Stimulated activated naive B cell treated with anti-CD40 and anti-IgM and Interleukin-4, amounts not matched to agents 10 μg/mL and 1 μg/mL and 100 μg/mL, for 72 hours (primary cell): ENCODE measurements at regions not wholly inside any gene's neighbourhood (a gene's known extent, or its start where the extent isn't known, plus 50 kb on each side); places are given as distances from the start of the nearest gene placed in this dataset.
A peak's percentile ranks its signal among the peaks of the same experiment; 100 is the strongest.
"Not testable (repeated sequence)": the region's sequence is repeated elsewhere in the genome, so short reads cannot be mapped to it uniquely, and the experiment has no call there.

Source experiments
- ATAC-seq, 2 donors: fragments of 150-1000 bp; cut with Tn5 transposase; replicated peaks; 2 replicates each; pipeline ENCODE4 v1.10.0; 2021; ENCODE audit warnings: moderate library complexity in 1 of 2
- DNase-seq: peaks from one replicate; pipeline ENCODE4 v3.0.0; 2021
- H3K27ac Mint-ChIP-seq: one replicate; pipeline ENCODE4 v1.8.0; 2022; ENCODE audit warnings: mild to moderate bottlenecking, mixed read lengths
- H3K27me3 Mint-ChIP-seq, 2 donors: one replicate each; pipeline ENCODE4 v1.8.0; 2022; ENCODE audit warnings: mixed read lengths in 2 of 2
- H3K36me3 Mint-ChIP-seq, 2 donors: one replicate each; pipeline ENCODE4 v1.8.0; 2022; ENCODE audit warnings: mixed read lengths in 2 of 2, mild to moderate bottlenecking in 1 of 2
- H3K4me1 Mint-ChIP-seq, 2 donors: one replicate each; pipeline ENCODE4 v1.8.0; 2022; ENCODE audit warnings: mixed read lengths in 2 of 2, mild to moderate bottlenecking in 1 of 2
- H3K4me3 Mint-ChIP-seq, 2 donors: one replicate each; pipeline ENCODE4 v1.8.0; 2022; ENCODE audit warnings: mild to moderate bottlenecking in 2 of 2, mixed read lengths in 2 of 2, moderate library complexity in 1 of 2
- H3K9me3 Mint-ChIP-seq, 2 donors: one replicate each; pipeline ENCODE4 v1.8.0; 2022; ENCODE audit warnings: mixed read lengths in 2 of 2, mild to moderate bottlenecking in 1 of 2

DNA sequence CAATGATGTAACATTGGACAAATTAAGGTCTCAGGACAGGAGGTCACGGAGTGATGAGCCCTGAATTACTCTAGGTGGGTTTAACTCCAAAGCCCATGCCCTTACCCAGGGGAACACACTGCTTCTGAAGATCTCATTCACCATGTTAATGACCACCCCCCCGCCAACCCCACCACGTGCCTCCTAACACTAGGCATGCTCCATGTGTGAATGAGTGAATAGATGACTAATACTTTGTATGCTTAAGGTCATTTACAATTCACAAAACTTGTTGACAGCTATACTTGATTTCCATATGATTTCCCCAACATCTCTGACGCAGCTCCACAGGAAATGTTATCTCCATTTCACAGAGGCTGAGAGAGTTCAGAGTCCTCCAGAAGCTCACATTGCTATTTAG is 184.9 kb downstream of the ZNF92 start:
- H3K27me3 Mint-ChIP-seq, H3K4me3 Mint-ChIP-seq, H3K27ac Mint-ChIP-seq, ATAC-seq, H3K36me3 Mint-ChIP-seq, H3K4me1 Mint-ChIP-seq, H3K9me3 Mint-ChIP-seq, DNase-seq: not testable (repeated sequence)

DNA sequence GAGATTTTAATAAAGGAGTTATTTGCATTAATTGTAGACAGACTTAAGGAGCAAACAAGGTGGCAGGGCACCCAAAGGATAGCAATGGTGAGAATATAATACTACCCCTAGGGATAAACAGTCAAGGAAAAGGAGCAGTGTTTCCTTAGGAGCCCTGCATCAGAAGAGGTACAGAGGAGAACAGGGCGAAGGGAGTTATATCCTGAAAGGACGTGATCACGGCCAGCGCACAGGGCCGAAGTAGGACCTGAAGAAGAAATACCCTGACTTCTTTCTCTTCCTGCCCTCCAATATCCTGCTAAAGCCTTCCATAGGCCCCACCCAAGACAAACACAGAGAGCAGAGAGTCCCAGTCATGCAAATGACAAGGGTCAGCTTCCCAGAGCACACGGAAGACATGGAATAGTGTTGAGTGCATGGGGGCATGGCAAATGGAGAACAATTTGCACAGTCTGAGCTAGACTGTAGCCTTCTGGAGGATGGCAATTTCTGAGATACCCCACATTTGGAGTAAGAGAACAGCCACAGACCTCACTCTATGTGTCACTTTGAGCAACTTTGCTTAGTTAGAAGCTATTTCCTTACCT is 188.2 kb downstream of the ZNF92 start:
- H3K36me3 Mint-ChIP-seq, H3K9me3 Mint-ChIP-seq: not testable (repeated sequence)

DNA sequence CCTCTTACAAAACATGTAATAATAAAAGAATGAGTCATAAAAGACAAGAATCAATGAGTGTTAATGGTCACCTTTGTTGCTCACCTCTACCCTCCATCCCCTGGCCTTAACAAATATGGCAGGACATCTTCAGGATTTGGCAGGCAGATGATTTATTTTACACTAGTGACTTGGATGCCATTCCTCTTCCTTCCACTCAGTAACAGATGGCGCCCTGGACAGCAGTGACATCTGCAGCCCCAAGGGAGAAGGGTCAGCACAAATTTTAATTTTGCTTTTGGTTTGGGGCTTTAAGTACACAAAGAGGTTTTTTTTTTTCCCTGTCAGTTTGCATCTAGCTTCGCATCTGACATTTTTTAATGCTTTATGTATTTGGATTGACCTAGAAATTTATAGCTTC is 188.9 kb downstream of the ZNF92 start:
- not testable (repeated sequence) for H3K36me3 Mint-ChIP-seq, H3K9me3 Mint-ChIP-seq, H3K27me3 Mint-ChIP-seq, H3K4me1 Mint-ChIP-seq, H3K4me3 Mint-ChIP-seq, H3K27ac Mint-ChIP-seq
- peak; percentile 80 to 86 for ATAC-seq
- peak; percentile 12 for DNase-seq

More for the DNA sequence above, 188.2 kb downstream of the ZNF92 start:
- H3K27me3 Mint-ChIP-seq, H3K4me3 Mint-ChIP-seq, DNase-seq, ATAC-seq, H3K4me1 Mint-ChIP-seq, H3K27ac Mint-ChIP-seq: not testable (repeated sequence)

DNA sequence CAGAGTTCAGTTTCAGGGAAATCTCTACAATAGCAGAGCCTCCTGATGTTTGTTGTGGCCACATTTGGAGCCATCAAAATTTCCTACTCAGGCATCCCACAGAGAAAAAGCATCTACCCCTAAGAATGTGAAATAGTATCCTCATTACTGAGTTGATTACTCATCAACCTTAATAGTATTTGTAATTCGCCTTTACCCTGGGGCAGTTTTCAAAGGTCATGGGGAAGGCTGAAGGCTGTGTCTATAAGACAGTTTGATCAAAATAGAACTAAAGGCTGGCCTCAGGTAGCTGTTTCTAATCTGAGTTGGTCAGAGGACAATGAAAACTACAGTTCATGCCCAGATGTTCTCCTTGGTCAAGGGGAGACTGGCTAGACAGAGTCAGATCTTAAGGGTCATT is 189.7 kb downstream of the ZNF92 start:
- not testable (repeated sequence) for H3K27ac Mint-ChIP-seq, DNase-seq, ATAC-seq, H3K4me1 Mint-ChIP-seq, H3K9me3 Mint-ChIP-seq, H3K4me3 Mint-ChIP-seq, H3K27me3 Mint-ChIP-seq, H3K36me3 Mint-ChIP-seq

DNA sequence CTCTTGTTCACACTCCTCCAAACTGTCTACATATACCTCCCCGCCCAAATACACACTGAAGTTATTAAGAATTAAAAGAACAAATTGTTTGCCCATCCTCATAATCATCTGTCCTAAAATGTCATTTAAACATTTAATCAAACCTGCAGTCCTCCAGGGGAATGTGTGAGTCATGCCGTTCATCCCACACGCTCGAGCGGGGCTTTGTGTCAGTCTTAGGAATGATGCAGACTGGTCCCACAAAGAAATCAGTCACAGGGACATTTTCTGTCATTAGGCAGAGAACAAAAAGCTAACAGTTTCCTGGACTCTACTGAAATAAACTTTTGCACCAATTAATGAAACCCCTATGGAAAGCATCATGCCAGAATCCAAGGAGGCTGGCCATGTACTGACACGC is 194.6 kb downstream of the ZNF92 start:
- not testable (repeated sequence) for H3K36me3 Mint-ChIP-seq, H3K9me3 Mint-ChIP-seq, H3K4me3 Mint-ChIP-seq

DNA sequence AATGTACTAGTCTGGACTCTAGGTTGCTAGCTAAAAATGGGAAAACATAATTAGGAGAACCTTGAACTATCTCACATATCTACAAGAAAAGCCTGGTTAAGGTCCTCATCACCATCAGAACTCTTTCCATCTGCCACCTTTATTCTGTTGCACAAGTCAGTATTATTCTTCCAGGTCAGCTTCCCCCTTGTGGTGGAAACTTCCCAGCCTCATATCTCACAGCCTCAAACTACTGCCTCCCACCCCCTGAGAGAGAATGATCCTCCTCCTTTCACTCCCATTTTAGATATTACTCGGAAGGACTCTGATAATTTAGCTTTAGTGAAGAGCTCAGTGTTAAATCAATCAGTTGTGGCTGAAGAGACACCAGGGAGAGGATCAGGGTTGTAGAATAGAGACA is 197.3 kb downstream of the ZNF92 start:
- not testable (repeated sequence) for DNase-seq, H3K9me3 Mint-ChIP-seq, H3K36me3 Mint-ChIP-seq, H3K4me1 Mint-ChIP-seq, H3K4me3 Mint-ChIP-seq, ATAC-seq, H3K27me3 Mint-ChIP-seq, H3K27ac Mint-ChIP-seq

More for the DNA sequence above, 194.6 kb downstream of the ZNF92 start:
- not testable (repeated sequence) for DNase-seq, H3K4me1 Mint-ChIP-seq, ATAC-seq, H3K27ac Mint-ChIP-seq, H3K27me3 Mint-ChIP-seq

DNA sequence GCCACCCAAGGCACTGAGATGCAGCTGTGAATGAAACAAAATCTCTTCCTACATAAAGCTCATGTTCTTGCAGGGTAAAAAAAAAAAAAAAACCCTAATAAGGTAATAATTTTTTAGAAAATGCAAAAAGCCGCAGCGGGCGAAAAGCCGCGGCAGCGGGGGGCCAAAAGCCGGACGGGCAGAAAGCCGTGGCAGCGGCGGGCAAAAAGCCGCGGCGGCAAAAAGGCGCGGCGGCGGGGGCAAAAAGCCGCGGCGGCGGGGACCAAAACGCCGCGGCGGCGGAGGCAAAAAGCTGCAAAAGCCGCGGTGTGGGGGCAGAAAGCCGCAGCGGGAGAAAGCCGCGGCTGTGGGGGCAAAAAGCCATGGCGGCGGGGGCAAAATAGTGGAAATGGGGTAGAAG is 198.9 kb downstream of the ZNF92 start:
- H3K4me1 Mint-ChIP-seq, H3K36me3 Mint-ChIP-seq, ATAC-seq, H3K9me3 Mint-ChIP-seq, H3K27me3 Mint-ChIP-seq, H3K27ac Mint-ChIP-seq, DNase-seq: not testable (repeated sequence)
- peak overlapping the region in 1 of 2 donors; percentile 77 for H3K4me3 Mint-ChIP-seq

DNA sequence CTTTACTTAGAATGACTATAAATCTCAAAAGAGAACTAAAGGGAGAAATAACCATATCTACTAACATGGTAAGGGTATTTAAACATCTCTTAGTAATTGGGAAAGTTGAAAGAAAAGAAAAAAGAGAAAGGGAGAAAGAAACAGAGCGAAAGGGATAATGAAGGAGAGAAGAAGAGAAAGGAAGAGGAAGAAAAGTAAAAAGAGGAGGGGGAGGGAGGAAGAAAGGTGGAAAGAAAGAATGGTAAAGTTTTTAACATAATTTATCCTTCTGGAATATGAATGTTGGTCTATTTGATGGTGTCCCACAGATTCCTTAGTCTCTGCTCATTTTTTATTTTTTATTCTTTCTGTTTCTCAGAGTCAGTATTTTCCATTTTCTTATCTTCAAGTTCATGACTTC is 202.7 kb downstream of the ZNF92 start:
- H3K36me3 Mint-ChIP-seq, H3K4me1 Mint-ChIP-seq, DNase-seq, H3K27ac Mint-ChIP-seq, ATAC-seq, H3K4me3 Mint-ChIP-seq, H3K27me3 Mint-ChIP-seq, H3K9me3 Mint-ChIP-seq: not testable (repeated sequence)

DNA sequence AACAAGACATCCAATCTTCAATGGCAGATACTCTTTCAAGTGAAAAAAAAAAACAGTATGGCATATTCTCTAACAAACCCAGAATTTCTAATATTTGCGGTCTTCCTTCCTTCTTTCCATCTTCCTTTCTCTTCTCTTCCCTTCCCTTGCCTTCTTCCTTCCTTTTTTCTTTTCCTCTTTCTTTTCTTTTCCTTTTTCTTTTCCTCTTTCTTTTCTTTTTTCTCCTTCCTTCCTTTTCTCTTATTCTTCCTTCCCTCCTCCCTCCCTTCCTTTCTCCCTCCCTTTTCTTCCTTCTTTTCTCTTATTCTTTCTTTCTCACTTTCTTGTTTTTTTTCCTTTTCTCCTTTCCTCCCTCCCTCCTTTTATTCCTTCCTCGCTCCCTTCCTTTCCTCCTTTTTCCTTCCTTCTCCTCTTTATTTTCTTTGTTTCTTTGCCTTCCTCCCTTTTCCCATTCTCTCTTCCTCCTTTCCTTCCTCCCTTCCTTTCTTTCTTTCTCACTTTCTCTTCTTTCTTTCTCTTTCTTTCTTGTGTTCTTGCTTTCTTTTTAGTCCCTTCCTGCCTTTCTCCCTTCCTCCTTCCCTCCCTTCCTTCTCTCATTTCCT is 209.0 kb downstream of the ZNF92 start:
- not testable (repeated sequence) for H3K27me3 Mint-ChIP-seq, H3K4me1 Mint-ChIP-seq, H3K9me3 Mint-ChIP-seq, H3K27ac Mint-ChIP-seq, ATAC-seq, H3K4me3 Mint-ChIP-seq, DNase-seq, H3K36me3 Mint-ChIP-seq

DNA sequence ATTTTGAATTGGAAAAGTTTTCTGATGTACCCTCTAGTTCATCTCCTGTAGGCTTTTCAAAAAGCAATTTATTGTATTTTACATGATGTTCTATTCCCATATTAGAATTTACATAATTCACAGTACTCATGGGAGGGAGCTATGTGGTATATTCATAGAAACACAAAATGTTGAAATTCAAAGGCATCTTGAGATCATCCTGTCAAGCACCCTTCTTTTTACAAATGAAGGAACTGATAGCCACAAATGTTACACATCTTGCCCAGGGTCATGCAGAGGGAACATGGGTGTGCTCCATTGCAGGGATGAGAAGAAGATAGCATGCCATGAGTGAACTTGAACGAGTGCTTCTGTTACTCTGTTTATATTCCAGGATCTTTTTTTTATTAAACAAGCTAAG is 228.8 kb downstream of the ZNF92 start:
- not testable (repeated sequence) for ATAC-seq, H3K9me3 Mint-ChIP-seq, H3K36me3 Mint-ChIP-seq, H3K27ac Mint-ChIP-seq, H3K4me3 Mint-ChIP-seq, H3K4me1 Mint-ChIP-seq, DNase-seq
- peaks cover 28 to 53% of the 10 kb centered on the region in 2 donors for H3K27me3 Mint-ChIP-seq

DNA sequence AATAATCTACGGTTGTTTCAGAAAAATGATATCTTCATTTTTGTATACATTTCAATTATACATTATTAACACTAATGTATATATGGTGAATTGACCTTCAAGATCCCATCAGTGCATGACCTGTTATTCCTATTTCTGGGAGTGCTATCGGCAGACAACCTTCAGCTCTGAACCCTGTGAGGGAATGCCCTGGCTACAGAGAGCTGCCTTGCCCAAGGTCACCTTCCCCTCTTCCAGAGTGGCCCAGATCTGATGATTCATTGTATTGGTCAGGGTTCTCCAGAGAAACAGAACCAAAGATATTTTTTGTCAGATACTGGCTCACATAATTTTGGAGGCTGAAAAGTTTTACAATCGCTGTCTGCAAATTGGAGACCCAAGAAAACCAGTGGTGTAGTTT is 235.5 kb downstream of the ZNF92 start:
- Mint-ChIP-seq H3K36me3 (no peaks in the 10 kb centered on the region), H3K9me3 (no peaks in the 10 kb centered on the region), H3K27me3 (peaks cover 18 to 40% of the 10 kb centered on the region in 2 donors), H3K4me3 (no peak overlapping the region), H3K4me1 (peaks cover 0 to 6% of the 10 kb centered on the region in 2 donors), H3K27ac (no peak overlapping the region)
- DNase-seq (no peak), ATAC-seq (no peak)

DNA sequence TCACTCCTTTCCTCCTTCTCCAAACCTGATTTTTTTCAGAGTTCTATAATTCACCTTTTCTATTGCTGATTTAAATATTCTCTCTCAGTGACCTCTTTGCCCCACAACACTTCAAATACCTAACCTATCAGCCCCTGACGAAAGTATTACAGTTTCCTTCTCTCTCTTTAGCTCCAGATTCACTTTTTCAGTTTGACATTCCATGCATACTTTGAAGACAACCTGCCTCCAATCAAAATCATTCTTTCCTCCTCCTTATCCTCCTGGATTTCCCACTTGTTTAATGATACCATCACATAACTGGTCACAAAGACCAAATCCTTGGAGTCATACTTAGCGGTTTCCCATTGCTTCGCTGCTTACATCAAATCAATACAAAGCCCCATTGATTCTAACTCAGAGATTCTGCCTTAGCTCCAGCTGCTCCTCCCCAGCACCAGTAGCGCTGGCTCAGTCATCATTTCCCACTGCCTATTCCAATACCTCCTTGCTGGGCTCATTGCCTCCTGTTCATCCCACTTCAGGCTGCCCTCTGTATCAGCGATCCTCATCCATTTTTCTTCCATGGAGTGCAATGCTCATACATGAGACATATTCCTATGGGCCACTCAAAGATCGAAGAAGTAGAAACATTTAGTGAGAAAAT is 240.1 kb downstream of the ZNF92 start:
- H3K4me1 Mint-ChIP-seq, H3K4me3 Mint-ChIP-seq, H3K27ac Mint-ChIP-seq, H3K9me3 Mint-ChIP-seq, H3K36me3 Mint-ChIP-seq, ATAC-seq, DNase-seq: not testable (repeated sequence)
- H3K27me3 Mint-ChIP-seq, result peaks cover 35 to 49% of the 10 kb centered on the region in 2 donors

DNA sequence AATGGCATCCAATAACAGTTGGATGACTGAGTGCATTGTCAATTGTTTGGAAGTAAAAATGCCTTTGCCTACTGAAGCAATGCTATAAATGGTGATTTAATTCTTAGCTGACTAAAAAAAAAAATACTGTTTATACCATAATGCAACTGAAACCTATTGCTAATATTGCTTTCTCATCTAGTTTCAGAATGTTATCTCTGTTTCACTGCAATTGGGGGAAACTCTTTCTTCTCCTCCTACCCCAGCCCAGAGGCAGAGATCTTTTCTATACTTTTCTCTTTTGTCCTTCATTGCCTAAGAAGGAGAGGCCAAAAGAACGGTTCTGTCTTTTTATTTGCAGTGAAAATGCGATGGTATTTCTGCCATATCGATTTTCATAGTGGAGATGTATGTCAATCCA is 242.5 kb downstream of the ZNF92 start:
- not testable (repeated sequence) for H3K4me1 Mint-ChIP-seq, H3K36me3 Mint-ChIP-seq, H3K9me3 Mint-ChIP-seq, H3K4me3 Mint-ChIP-seq, ATAC-seq, DNase-seq, H3K27ac Mint-ChIP-seq
- peaks cover 32 to 44% of the 10 kb centered on the region in 2 donors for H3K27me3 Mint-ChIP-seq

DNA sequence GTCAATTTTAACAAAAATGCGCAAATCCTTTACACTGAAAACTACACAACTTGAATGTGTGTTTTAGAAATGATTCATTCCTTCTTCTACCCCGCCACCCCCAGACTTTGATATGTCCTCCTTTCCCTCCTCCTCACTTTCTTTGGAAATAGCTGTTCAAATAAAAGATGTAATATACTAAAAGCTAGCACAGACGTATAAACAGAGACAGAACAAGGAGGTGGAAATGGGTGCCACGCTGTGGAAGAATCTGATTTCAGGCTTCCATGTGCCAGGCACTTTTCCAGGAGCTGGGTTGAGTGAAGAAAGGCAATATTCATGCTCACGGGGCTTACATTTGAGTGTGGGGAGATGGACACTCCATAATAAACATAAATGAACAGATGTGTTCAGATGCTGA is 246.6 kb downstream of the ZNF92 start:
- H3K9me3 Mint-ChIP-seq, H3K27ac Mint-ChIP-seq, ATAC-seq, DNase-seq, H3K36me3 Mint-ChIP-seq, H3K4me1 Mint-ChIP-seq, H3K4me3 Mint-ChIP-seq: not testable (repeated sequence)
- peaks cover 23 to 34% of the 10 kb centered on the region in 2 donors for H3K27me3 Mint-ChIP-seq

DNA sequence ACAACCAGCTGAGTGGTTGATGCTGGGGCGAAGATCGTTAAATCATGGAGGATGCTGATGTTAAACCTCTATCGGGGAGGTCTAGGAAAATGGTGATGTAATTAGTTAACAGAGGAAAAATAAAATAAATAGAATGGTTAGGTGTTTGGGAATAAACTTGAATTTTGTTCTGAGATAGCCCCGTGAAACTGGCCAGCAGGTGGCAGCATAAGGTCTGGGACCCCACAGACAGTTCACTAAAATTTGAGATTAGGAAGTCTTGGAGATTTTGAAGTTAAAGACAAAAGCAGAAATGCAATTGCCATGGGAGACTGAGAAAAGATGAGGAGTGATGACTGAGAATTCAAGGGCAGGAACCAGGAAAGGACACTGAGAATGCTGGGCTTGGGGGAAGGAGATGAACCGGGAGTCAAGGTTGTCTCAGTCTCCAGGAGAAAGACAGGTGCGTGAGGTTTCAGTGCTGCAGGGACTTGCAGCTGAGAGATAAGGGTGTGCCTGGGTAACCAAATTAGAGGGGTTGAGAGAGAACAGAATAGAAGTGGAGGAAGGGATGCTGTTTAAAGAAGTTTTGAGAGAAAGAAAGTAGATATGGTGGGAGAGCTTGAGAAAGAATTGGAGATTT is 248.0 kb downstream of the ZNF92 start:
- H3K36me3 Mint-ChIP-seq, DNase-seq, H3K4me1 Mint-ChIP-seq, H3K9me3 Mint-ChIP-seq, H3K4me3 Mint-ChIP-seq, H3K27ac Mint-ChIP-seq: not testable (repeated sequence)
- peaks cover 19 to 26% of the 10 kb centered on the region in 2 donors for H3K27me3 Mint-ChIP-seq
- peak; percentile 38 to 49 for ATAC-seq
